Trophoblast cell (in vitro differentiated cells and primary cell): ENCODE measurements at regions not wholly inside any gene's neighbourhood (a gene's known extent, or its start where the extent isn't known, plus 50 kb on each side); places are given as distances from the start of the nearest gene placed in this dataset.

Source experiments
- DNase-seq, 2 donors: peaks; one replicate each; pipeline ENCODE4 v3.0.0-alpha.2; 2016
- H2AFZ ChIP-seq: 2 replicates; pipeline ENCODE4 v1.6.1; 2013; ENCODE audit warnings: low read length, moderate library complexity, mild to moderate bottlenecking; ENCODE audit not compliant: insufficient read depth, poor library complexity
- H2AK5ac ChIP-seq: 2 replicates; pipeline ENCODE4 v1.6.1; 2013; ENCODE audit warnings: mild to moderate bottlenecking, low read length
- H2BK120ac ChIP-seq: 2 replicates; pipeline ENCODE4 v1.6.1; 2013; ENCODE audit warnings: low read length, mild to moderate bottlenecking, moderate library complexity; ENCODE audit not compliant: insufficient read depth, poor library complexity
- H2BK12ac ChIP-seq: 2 replicates; pipeline ENCODE4 v1.6.1; 2013; ENCODE audit warnings: mild to moderate bottlenecking, low read length, moderate library complexity
- H2BK5ac ChIP-seq: 2 replicates; pipeline ENCODE4 v1.6.1; 2013; ENCODE audit warnings: low read length, low read depth, moderate library complexity, mild to moderate bottlenecking; ENCODE audit not compliant: poor library complexity
- H3K14ac ChIP-seq: 2 replicates; pipeline ENCODE4 v1.6.1; 2013; ENCODE audit warnings: mild to moderate bottlenecking, low read length
- H3K18ac ChIP-seq: 2 replicates; pipeline ENCODE4 v1.6.1; 2013; ENCODE audit warnings: mild to moderate bottlenecking, low read length
- H3K23ac ChIP-seq: 2 replicates; pipeline ENCODE4 v1.6.1; 2013; ENCODE audit warnings: low read length
- H3K27ac ChIP-seq: 2 replicates; pipeline ENCODE4 v1.5.1; 2013; ENCODE audit warnings: low read depth, mild to moderate bottlenecking, inconsistent platforms, low read length, moderate library complexity
- H3K27me3 ChIP-seq: 2 replicates; pipeline ENCODE4 v1.6.1; 2013; ENCODE audit warnings: inconsistent platforms, mild to moderate bottlenecking, low read length, moderate library complexity; ENCODE audit not compliant: insufficient read depth
- H3K36me3 ChIP-seq, 2 experiments: 1 replicate in 1 of 2; 2 replicates in 1 of 2; pipeline ENCODE4 v1.6.1; 2013; ENCODE audit warnings: low read length in 2 of 2, mild to moderate bottlenecking in 2 of 2, moderate library complexity in 1 of 2; ENCODE audit not compliant: insufficient read depth in 2 of 2, control insufficient read depth in 1 of 2
- H3K4ac ChIP-seq: 2 replicates; pipeline ENCODE4 v1.6.1; 2013; ENCODE audit warnings: low read depth, mild to moderate bottlenecking, low read length, moderate library complexity
- H3K4me1 ChIP-seq, 2 experiments: 1 replicate in 1 of 2; 2 replicates in 1 of 2; pipeline ENCODE4 v1.6.1; 2013; ENCODE audit warnings: low read length in 2 of 2, mild to moderate bottlenecking in 2 of 2, moderate library complexity in 1 of 2; ENCODE audit not compliant: insufficient read depth in 2 of 2, control insufficient read depth in 1 of 2
- H3K4me2 ChIP-seq: 2 replicates; pipeline ENCODE4 v1.6.1; 2013; ENCODE audit warnings: inconsistent platforms, mild to moderate bottlenecking, low read length, moderate library complexity
- H3K4me3 ChIP-seq: 2 replicates; pipeline ENCODE4 v1.5.1; 2013; ENCODE audit warnings: mild to moderate bottlenecking, low read depth, low read length, inconsistent platforms
- H3K79me1 ChIP-seq: one replicate; pipeline ENCODE4 v1.6.1; 2013; ENCODE audit warnings: low read length
- H3K79me2 ChIP-seq: 2 replicates; pipeline ENCODE4 v1.6.1; 2013; ENCODE audit warnings: low read length, mild to moderate bottlenecking; ENCODE audit not compliant: control insufficient read depth, insufficient read depth, poor library complexity
- H3K9ac ChIP-seq: 2 replicates; pipeline ENCODE4 v1.6.1; 2013; ENCODE audit warnings: mild to moderate bottlenecking, low read length
- H3K9me3 ChIP-seq: 2 replicates; pipeline ENCODE4 v1.6.1; 2013; ENCODE audit warnings: low read depth, mild to moderate bottlenecking, control low read depth, inconsistent platforms, low read length; ENCODE audit not compliant: insufficient read depth
- H4K12ac ChIP-seq: 2 replicates; pipeline ENCODE4 v1.6.1; 2013; ENCODE audit warnings: low read depth, mild to moderate bottlenecking, low read length, moderate library complexity
- H4K8ac ChIP-seq: 2 replicates; pipeline ENCODE4 v1.6.1; 2013; ENCODE audit warnings: low read depth, mild to moderate bottlenecking, low read length, moderate library complexity
- H4K91ac ChIP-seq: one replicate; pipeline ENCODE4 v1.6.1; 2013; ENCODE audit warnings: low read depth, mild to moderate bottlenecking, low read length, moderate library complexity
- WGBS: extraction: QIAGEN DNeasy Blood & Tissue Kit; methylation state at CpG from one replicate; pipeline ENCODE4 v1.1.7; 2013; ENCODE audit warnings: missing lambda C conversion rate; ENCODE audit not compliant: insufficient read length, insufficient coverage; ENCODE audit errors: extremely low coverage; 5-methylcytosine and 5-hydroxymethylcytosine counted together

- Histone ChIP-seq H3K14ac (no peak overlapping the region), H3K79me1 (no peaks in the 10 kb centered on the region), H4K8ac (no peak overlapping the region), H4K91ac (no peak overlapping the region), H3K4me2 (no peak overlapping the region), H3K9me3 (no peaks in the 10 kb centered on the region), H2BK5ac (no peak overlapping the region), H2BK12ac (no peak overlapping the region), H3K36me3 (no peaks in the 10 kb centered on the region), H3K9ac (no peak overlapping the region), H3K4me3 (no peak overlapping the region), H2BK120ac (no peak overlapping the region), H4K12ac (no peak overlapping the region), H2AFZ (no peak overlapping the region), H3K23ac (no peak overlapping the region), H2AK5ac (no peak overlapping the region), H3K79me2 (no peaks in the 10 kb centered on the region), H3K27me3 (no peaks in the 10 kb centered on the region), H3K4ac (no peak overlapping the region), H3K4me1 (no peaks in the 10 kb centered on the region), H3K18ac (no peak overlapping the region), H3K27ac (no peak overlapping the region)
- DNase-seq = peak in 1 of 2 donors; percentile 69
- WGBS = no CpG with 5 or more reads among the region's 3 CpGs
These were observed 650.8 kb downstream of the PCDH7 start for GRCh38 chr4:31370866-31371465.

- no peak overlapping the region for H3K27ac ChIP-seq
- H3K36me3 ChIP-seq = no peaks in the 10 kb centered on the region
- no CpG with 5 or more reads among the region's 3 CpGs for WGBS
- H3K23ac ChIP-seq = no peak overlapping the region
- no peak overlapping the region for H3K18ac ChIP-seq
- H2BK12ac ChIP-seq = no peak overlapping the region
- H3K14ac ChIP-seq = no peak overlapping the region
- no peaks in the 10 kb centered on the region for H3K79me1 ChIP-seq
- H2AFZ ChIP-seq = no peak overlapping the region
- no peak overlapping the region for H3K9ac ChIP-seq
- no peak overlapping the region for H2BK120ac ChIP-seq
- H3K79me2 ChIP-seq = no peaks in the 10 kb centered on the region
- H2AK5ac ChIP-seq = no peak overlapping the region
- no peaks in the 10 kb centered on the region for H3K9me3 ChIP-seq
- no peak overlapping the region for H4K12ac ChIP-seq
- H3K4me1 ChIP-seq = no peaks in the 10 kb centered on the region
- no peak overlapping the region for H2BK5ac ChIP-seq
- no peaks in the 10 kb centered on the region for H3K27me3 ChIP-seq
- no peak overlapping the region for H3K4me3 ChIP-seq
- H4K91ac ChIP-seq = no peak overlapping the region
- H3K4me2 ChIP-seq = no peak overlapping the region
- H4K8ac ChIP-seq = no peak overlapping the region
- DNase-seq = no peak
- H3K4ac ChIP-seq = no peak overlapping the region
These were observed 654.2 kb downstream of the PCDH7 start for GRCh38 chr4:31374256-31374960.

- Histone ChIP-seq H2BK120ac (no peak overlapping the region), H3K27me3 (no peaks in the 10 kb centered on the region), H3K79me1 (no peaks in the 10 kb centered on the region), H3K36me3 (no peaks in the 10 kb centered on the region), H2BK5ac (no peak overlapping the region), H2AFZ (no peak overlapping the region), H4K8ac (no peak overlapping the region), H3K14ac (no peak overlapping the region), H3K79me2 (no peaks in the 10 kb centered on the region), H3K18ac (no peak overlapping the region), H3K23ac (no peak overlapping the region), H3K9me3 (no peaks in the 10 kb centered on the region), H3K4me1 (no peaks in the 10 kb centered on the region), H4K91ac (no peak overlapping the region), H3K27ac (no peak overlapping the region), H4K12ac (no peak overlapping the region), H3K4ac (no peak overlapping the region), H2BK12ac (no peak overlapping the region), H3K4me2 (no peak overlapping the region), H3K4me3 (no peak overlapping the region), H3K9ac (no peak overlapping the region), H2AK5ac (no peak overlapping the region)
- no peak for DNase-seq
- WGBS = no CpG with 5 or more reads among the region's 5 CpGs
These were observed 655.8 kb downstream of the PCDH7 start for GRCh38 chr4:31375936-31376335.

- H3K4me3 ChIP-seq = no peak overlapping the region
- no peaks in the 10 kb centered on the region for H3K79me1 ChIP-seq
- H3K4me1 ChIP-seq = no peaks in the 10 kb centered on the region
- no peak overlapping the region for H4K12ac ChIP-seq
- H3K4me2 ChIP-seq = no peak overlapping the region
- no peak overlapping the region for H3K9ac ChIP-seq
- no peak overlapping the region for H3K27ac ChIP-seq
- no peak overlapping the region for H4K91ac ChIP-seq
- H3K27me3 ChIP-seq = no peaks in the 10 kb centered on the region
- H2BK5ac ChIP-seq = no peak overlapping the region
- no CpG with 5 or more reads among the region's 2 CpGs for WGBS
- H2BK12ac ChIP-seq = no peak overlapping the region
- no peak overlapping the region for H2AFZ ChIP-seq
- no peak overlapping the region for H3K14ac ChIP-seq
- H3K36me3 ChIP-seq = no peaks in the 10 kb centered on the region
- H3K4ac ChIP-seq = no peak overlapping the region
- no peak overlapping the region for H2AK5ac ChIP-seq
- H3K23ac ChIP-seq = no peak overlapping the region
- H2BK120ac ChIP-seq = no peak overlapping the region
- no peaks in the 10 kb centered on the region for H3K79me2 ChIP-seq
- no peak overlapping the region for H4K8ac ChIP-seq
- DNase-seq = no peak
- H3K9me3 ChIP-seq = no peaks in the 10 kb centered on the region
- H3K18ac ChIP-seq = no peak overlapping the region
These were observed 659.2 kb downstream of the PCDH7 start for GRCh38 chr4:31379364-31379763.
